ENCODE measurements at regions not wholly inside any gene's neighbourhood (a gene's known extent, or its start where the extent isn't known, plus 50 kb on each side); places are given as distances from the start of the nearest gene placed in this dataset.

DNA sequence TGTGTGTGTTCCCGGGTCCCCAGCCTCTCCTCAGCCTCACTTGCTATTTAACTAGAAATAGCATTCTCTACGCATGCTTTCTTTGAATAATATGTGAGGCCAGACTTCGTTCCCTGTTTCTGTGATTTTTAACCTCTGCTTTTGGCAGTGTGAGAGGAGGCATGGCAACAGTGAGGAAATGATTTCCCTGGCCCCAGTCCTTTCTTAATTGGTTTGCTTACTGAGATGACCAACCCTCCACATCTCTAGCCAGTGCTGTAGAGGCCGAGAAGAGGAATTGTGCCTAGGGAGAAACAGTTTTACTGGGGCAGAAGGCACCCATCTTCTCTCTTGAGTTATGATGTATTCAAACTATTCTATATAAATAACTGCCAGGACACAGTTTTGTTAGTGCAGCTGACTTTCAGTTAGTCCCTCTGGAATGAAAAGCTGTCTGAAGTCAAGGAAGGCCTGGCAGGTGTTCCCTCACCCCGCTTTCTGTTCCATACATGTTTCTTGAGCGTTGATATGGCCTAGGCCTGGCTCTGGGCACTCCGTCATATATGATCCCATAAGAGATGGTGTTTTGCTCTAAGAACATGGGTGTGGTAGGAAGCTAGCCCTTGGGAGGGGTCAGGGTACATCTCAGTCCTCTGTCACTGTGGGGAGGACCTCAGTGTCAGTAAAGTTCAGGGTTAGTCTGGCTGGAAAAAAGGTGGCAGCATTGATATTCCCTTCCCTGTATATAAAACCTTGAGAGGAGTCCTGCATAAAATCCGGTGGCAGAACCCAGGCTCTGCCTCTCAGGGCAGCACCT is 73.7 kb upstream of the NPAS1 start:
- DNase-seq: no peak

DNA sequence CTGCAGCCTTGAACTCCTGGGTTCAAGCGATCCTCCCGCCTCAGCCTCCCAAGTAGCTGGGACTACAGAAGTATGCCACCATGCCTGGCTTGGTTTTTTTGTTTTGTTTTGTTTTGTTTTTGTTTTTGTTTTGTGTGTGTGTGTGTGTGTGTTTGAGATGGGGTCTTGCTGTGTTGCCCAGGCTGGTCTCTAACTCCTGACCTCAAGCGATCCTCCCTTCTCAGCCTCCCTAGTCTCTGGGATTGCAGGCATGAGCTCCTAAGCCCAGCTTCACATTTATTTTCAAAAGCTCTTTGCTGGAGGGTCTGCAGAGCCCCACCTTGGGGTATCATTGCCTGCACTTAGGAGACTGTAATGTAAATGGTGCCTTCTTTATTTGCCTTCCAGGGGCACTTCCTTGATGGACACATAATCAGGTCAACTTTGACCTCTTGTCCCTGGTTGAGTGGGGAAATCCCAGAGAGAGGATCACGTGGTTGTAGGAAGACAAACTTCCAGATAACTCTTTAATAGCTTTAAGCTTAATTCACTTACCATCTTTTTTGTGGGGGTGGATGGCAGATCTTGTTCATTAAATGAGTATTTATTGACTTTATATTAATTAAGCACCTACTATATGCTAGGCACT is 72.9 kb upstream of the NPAS1 start:
- DNase-seq: no peak

DNA sequence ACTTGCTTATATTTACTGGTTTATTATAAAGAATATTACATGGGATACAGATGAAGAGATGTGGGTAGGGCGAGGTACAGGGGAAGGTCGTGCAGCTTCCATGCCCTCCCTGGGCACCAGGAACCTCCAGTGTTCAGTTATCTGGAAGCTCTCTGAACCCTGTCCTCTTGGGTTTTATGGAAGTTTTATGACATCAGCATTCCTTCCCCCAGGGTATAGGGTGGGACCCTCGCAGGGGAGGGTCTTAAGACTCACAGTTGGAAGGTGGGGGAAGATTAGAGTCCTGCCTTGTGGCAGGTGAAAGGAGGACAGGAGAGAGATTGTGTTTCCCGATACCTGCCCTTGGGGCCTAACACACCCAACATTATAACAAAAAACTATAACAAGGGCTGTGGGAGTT is 71.8 kb upstream of the NPAS1 start:
- no peak for DNase-seq

GRCh38 chr19:46950526-46951170 is 69.0 kb upstream of the NPAS1 start:
- peak; percentile 41 for DNase-seq

GRCh38 chr19:46951171-46951986 is 68.3 kb upstream of the NPAS1 start:
- DNase-seq: peak; percentile 64

DNA sequence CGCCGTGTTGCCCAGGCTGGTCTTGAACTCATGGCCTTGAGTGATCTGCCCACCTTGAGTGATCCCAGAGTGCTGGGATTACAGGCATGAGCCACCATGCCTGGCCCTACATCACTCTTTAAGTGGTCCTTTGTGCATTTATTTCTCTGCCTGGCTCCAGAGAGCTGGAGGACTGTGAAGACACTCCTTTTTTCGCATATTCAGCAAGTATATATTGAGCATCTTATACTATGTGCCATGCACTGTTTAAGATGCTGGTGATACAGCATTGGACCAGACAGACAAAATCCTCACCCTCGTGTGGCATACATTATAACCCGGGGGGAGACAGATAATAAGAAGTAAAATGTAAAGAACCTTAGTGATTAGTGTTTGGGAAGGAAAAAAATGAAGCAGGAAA is 66.8 kb upstream of the NPAS1 start:
- DNase-seq: no peak

- no peak for DNase-seq
Measured at GRCh38 chr19:46953955-46954501, 65.6 kb upstream of the NPAS1 start.

- no peak for DNase-seq
Measured at GRCh38 chr19:46954502-46954992, 65.1 kb upstream of the NPAS1 start.

DNA sequence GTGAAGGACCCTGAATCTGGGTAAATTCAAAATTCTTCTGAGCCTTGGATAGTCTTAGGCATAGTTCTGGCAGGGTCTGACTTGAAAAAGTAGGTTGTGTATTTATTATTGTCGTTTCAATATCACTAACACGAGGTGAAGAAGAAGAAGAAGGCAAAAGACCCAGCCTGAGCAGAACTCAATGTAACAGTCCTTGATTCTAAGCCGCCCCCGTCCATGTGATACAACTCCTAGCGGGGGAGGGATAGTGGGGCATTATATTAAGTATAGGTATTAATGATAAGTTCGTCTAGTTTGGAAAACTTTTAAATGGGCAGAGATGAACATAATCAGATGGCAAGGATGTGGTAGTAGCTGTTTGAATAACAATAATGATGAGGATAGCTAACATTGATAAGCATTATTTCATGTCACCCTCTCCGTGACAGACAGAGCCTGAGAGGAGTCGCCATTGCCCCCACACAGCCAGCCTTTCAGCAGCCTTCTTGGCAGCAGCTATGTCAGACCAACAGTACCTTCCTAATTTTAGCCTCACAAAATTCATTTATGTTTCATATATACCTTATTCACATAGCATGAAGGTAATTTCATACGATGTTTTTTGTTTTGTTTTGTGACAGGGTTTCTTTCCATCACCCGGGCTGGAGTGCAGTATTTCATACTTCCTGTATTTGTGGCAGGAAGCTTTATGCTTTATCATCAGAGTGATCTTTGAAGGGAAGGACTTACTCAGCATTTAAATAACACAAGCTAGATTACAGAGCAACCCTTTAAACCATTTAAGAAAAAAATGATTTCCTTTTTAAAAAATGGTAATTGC is 64.4 kb upstream of the NPAS1 start:
- peak; percentile 80 for DNase-seq

DNA sequence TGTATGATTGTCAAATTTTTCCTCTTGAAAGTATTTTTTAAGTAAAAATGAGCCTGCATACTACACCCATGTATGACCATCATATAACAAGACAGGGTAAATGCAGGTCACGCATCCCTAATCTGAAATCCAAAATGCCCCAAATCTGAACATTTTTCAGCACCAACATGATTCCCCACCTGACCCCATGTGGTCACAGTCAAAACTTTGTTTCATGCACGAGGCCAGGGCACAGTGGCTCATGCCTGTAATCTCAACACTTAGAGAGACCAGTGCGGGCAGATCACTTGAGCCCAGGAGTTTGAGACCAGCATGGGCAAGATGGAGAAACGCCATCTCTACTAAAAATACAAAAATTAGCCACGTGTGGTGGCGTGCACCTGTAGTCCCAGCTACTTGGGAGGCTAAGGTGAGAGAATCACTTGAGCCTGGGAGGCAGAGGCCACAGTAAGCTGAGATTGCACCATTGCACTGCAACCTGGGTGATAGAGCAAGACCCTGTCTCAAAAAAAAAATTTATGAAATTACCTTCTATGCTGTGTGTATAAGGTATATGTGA is 63.7 kb upstream of the NPAS1 start:
- DNase-seq: peak; percentile 51

DNA sequence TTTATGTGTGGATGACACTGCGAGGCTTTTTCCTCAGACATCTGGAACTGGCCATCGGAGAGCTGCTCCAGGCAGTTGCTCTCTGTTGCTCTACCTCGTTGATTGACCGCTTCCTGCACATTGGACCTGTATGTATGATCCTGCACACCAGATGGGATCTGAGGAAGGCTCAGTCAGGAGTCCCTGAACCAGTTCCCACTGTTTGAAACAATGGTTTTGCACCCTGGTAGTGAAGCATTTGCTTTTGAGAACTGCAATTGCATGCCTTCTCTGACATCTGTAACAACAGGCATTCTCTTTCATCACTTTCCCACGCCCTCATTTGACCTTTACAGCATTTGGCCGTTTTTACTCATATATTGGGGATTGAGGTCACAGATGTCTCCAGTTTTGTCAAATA is 61.1 kb upstream of the NPAS1 start:
- peak; percentile 61 for DNase-seq

DNA sequence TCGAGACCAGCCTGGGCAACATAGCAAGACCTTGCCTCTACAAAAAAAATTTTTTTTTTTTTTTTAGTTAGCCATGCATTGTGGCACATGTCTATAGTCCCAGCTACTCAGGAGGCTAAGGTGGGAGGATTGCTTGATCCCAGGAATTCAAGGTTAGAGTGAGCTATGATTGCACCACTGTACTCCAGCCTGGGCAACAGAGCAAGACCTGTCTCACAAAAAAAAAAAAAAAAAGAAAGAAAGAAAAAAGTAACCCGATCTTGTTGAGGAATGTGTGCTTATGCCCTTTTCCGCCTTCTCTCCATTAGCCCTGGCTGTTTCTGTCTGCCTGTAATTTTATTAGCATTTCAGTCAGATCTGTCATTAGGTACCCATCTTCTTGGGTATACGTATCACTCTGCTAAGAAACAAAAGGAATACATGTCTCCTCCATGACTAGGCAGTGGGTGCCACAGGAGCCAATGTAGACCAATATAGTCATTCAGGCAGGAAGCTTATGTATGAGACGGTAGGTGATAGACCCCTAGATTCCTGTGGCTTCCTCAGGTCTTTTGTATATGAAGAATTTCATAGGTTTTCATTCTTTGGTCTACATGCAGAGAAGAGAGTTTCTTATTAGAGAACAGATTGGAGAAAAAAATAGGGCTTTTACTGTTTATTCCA is 59.6 kb upstream of the NPAS1 start:
- no peak for DNase-seq

- no peak for DNase-seq
Measured at GRCh38 chr19:46962030-46962570, 57.5 kb upstream of the NPAS1 start.

DNA sequence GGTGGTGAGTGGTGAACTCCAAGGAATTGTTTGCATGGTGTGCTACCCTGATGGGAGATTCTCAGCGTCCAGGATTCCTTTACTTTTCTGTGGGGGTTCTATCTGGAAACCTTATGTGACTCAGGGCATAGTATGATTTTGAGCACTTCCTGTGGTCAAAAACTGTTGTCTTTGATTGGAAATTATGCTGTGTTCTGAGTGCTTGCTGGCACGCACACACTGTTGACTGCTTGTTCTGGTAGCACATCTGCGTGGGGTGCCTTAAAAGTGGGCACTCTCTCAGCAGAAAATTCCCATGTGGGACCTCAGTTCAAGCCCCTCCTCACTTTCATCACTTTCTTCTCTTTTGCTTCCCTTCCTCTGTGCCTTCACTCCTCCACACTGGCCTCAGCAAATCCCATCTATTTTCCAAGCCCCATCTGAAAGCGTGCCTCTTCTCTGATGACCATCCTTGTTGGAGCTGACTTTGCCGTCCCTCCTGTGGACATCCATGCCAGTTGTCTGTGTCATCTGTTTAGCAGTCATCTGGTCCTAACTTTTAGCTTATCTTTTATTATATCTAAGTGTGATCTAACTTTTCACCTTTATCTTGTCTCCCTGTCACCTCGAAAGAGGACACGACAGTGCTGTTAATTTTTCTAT is 56.4 kb upstream of the NPAS1 start:
- DNase-seq: peak; percentile 75

- peak; percentile 66 for DNase-seq
Measured at GRCh38 chr19:46967578-46968032, 52.0 kb upstream of the NPAS1 start.

All from activated CD4-positive, alpha-beta T cell treated with anti-CD3 and anti-CD28 coated beads, Interleukin-10, Interleukin-2, amounts not matched to agents 100 ng/mL and 50 ng/mL, durations not matched to agents 16 hours and 8 hours (primary cell).